Spleen (tissue), 11 donors: ENCODE measurements at regions not wholly inside any gene's neighbourhood (a gene's known extent, or its start where the extent isn't known, plus 50 kb on each side); places are given as distances from the start of the nearest gene placed in this dataset.

Experiments used
- DNase-seq: peaks from one replicate; pipeline ENCODE4 v3.0.0-alpha.2; 2020
- H3K27ac ChIP-seq, 8 donors: fragments of 200-600 bp; sonication (generic) in 7 of 8; 1 replicate in 4 of 8; 2 replicates in 4 of 8; pipeline versions ENCODE4 v1.5.0 to v1.8.0; 2016 to 2021; ENCODE audit warnings: inconsistent platforms in 4 of 8, mild to moderate bottlenecking in 4 of 8, moderate library complexity in 1 of 8
- H3K27me3 ChIP-seq, 7 donors: fragments of 200-600 bp; sonication (generic) in 6 of 7; replicated peaks in 1 of 7; 1 replicate in 4 of 7; 2 replicates in 3 of 7; pipeline versions ENCODE4 v1.5.0 to v1.8.0; 2016 to 2021; ENCODE audit warnings: inconsistent platforms in 3 of 7, mild to moderate bottlenecking in 1 of 7
- H3K36me3 ChIP-seq, 6 donors: fragments of 200-600 bp; sonication (generic) in 5 of 6; 1 replicate in 4 of 6; 2 replicates in 2 of 6; pipeline versions ENCODE4 v1.5.0 to v1.8.0; 2016 to 2021; ENCODE audit warnings: inconsistent platforms in 2 of 6
- H3K4me1 ChIP-seq, 6 donors: fragments of 200-600 bp; sonication (generic) in 5 of 6; 1 replicate in 3 of 6; 2 replicates in 3 of 6; pipeline versions ENCODE4 v1.5.0 to v1.8.0; 2016 to 2021; ENCODE audit warnings: inconsistent platforms in 3 of 6
- H3K4me3 ChIP-seq, 8 donors: fragments of 200-600 bp; sonication (generic) in 7 of 8; 1 replicate in 4 of 8; 2 replicates in 4 of 8; pipeline versions ENCODE4 v1.5.0 to v1.8.0; 2016 to 2021; ENCODE audit warnings: inconsistent platforms in 4 of 8, mild to moderate bottlenecking in 4 of 8, moderate library complexity in 2 of 8
- H3K9me3 ChIP-seq, 8 donors: fragments of 200-600 bp; sonication (generic) in 7 of 8; 1 replicate in 4 of 8; 2 replicates in 4 of 8; pipeline versions ENCODE4 v1.5.0 to v1.8.0; 2016 to 2021; ENCODE audit warnings: inconsistent platforms in 4 of 8
- CTCF ChIP-seq, 11 experiments: fragments of 200-600 bp in 7 of 11; fragments of 450-650 bp in 4 of 11; sonication (generic) in 4 of 11; IDR thresholded peaks in 8 of 11; conservative IDR thresholded peaks in 3 of 11; 1 replicate in 7 of 11; 2 replicates in 4 of 11; pipeline versions ENCODE4 v1.4.0 to v1.8.0; 2016 to 2021; ENCODE audit warnings: antibody characterized with exemption in 11 of 11, inconsistent platforms in 4 of 11, mild to moderate bottlenecking in 1 of 11
- POLR2A ChIP-seq, 3 donors: fragments of 450-650 bp; IDR thresholded peaks; one replicate each; pipeline ENCODE4 v1.5.1; 2017; ENCODE audit warnings: antibody characterized with exemption in 3 of 3, mild to moderate bottlenecking in 1 of 3
- POLR2AphosphoS5 ChIP-seq, 3 donors: sonication (generic); formaldehyde crosslinking; IDR thresholded peaks; one replicate each; pipeline ENCODE4 v1.5.1; 2017; ENCODE audit warnings: antibody characterized with exemption in 3 of 3
- WGBS, 5 donors: extraction: QIAGEN DNeasy Blood & Tissue Kit in 3 of 5; methylation state at CpG; one replicate each; pipeline versions ENCODE4 v1.1.5 to v1.1.7; 2013 to 2018; 5-methylcytosine and 5-hydroxymethylcytosine counted together
- intact Hi-C: fragments of 100-400 bp; cut with DNase I; formaldehyde crosslinking; loops from one replicate; pipeline ENCODE4 v1.15.0; 2023; ENCODE audit warnings: low total_unique reads
- donor health status: healthy with polysubstance abuse.
- donor health status: DM: no; HTN: no; CAD: no; lungs with moderate emphysema.
- donor health status: DM: no; HTN: no; CAD: no.
- donor health status: Bipolar disorder and iron deficiency.
- donor health status: healthy.
- donor health status: DM: no; HTN: no; CAD: no.
- donor health status: DM: yes; HTN: yes; CAD: no.

- TF ChIP-seq POLR2AphosphoS5 (IDR thresholded peaks at IDR 0.05) = no peak
- no peak for TF ChIP-seq POLR2A (IDR thresholded peaks at IDR 0.05)
- TF ChIP-seq CTCF (IDR thresholded peaks at IDR 0.05 in 8 of 11, conservative IDR thresholded peaks at IDR 0.05 in 3 of 11) = no peak
- peaks cover 0 to 4% (median under 1%) of the 10 kb centered on the region in 8 donors for H3K9me3 ChIP-seq
- H3K27me3 ChIP-seq = no peaks in the 10 kb centered on the region
- intact Hi-C loops = no loop called here
- DNase-seq = no peak
- H3K4me1 ChIP-seq = no peaks in the 10 kb centered on the region
- no peaks in the 10 kb centered on the region for H3K36me3 ChIP-seq
- H3K27ac ChIP-seq = no peak overlapping the region
- WGBS, 5 donors = 84 to 90% (median 87%) methylated on average over 3 of the region's 3 CpGs
- no peak overlapping the region for H3K4me3 ChIP-seq
These were observed 611.2 kb downstream of the UTRN start for GRCh38 chr6:144896289-144896688.

GRCh38 chr6:144896871-144897270 is 611.7 kb downstream of the UTRN start:
- peaks cover 0 to 9% (median 6%) of the 10 kb centered on the region in 8 donors for H3K9me3 ChIP-seq
- H3K27ac ChIP-seq = no peak overlapping the region
- TF ChIP-seq POLR2AphosphoS5 (IDR thresholded peaks at IDR 0.05) (no peak), POLR2A (IDR thresholded peaks at IDR 0.05) (no peak), CTCF (IDR thresholded peaks at IDR 0.05 in 8 of 11, conservative IDR thresholded peaks at IDR 0.05 in 3 of 11) (no peak)
- H3K4me1 ChIP-seq = no peaks in the 10 kb centered on the region
- intact Hi-C loops = no loop called here
- no peaks in the 10 kb centered on the region for H3K27me3 ChIP-seq
- no peaks in the 10 kb centered on the region for H3K36me3 ChIP-seq
- no peak for DNase-seq
- H3K4me3 ChIP-seq = no peak overlapping the region

- Histone ChIP-seq H3K27me3 (no peaks in the 10 kb centered on the region), H3K9me3 (peaks cover 0 to 16% (median 12%) of the 10 kb centered on the region in 8 donors), H3K4me3 (no peak overlapping the region), H3K27ac (no peak overlapping the region), H3K36me3 (no peaks in the 10 kb centered on the region), H3K4me1 (no peaks in the 10 kb centered on the region)
- no peak for TF ChIP-seq POLR2A (IDR thresholded peaks at IDR 0.05)
- no peak for TF ChIP-seq POLR2AphosphoS5 (IDR thresholded peaks at IDR 0.05)
- TF ChIP-seq CTCF (IDR thresholded peaks at IDR 0.05 in 8 of 11, conservative IDR thresholded peaks at IDR 0.05 in 3 of 11) = no peak
- 80 to 88% (median 81%) methylated on average over 4 of the region's 4 CpGs for WGBS, 5 donors
- intact Hi-C loops = no loop called here
- no peak for DNase-seq
These were observed 612.3 kb downstream of the UTRN start for GRCh38 chr6:144897441-144897921.

GRCh38 chr6:144898052-144898689 is 613.0 kb downstream of the UTRN start:
- no peak overlapping the region for H3K27ac ChIP-seq
- H3K27me3 ChIP-seq = no peaks in the 10 kb centered on the region
- no peak for DNase-seq
- H3K36me3 ChIP-seq = no peaks in the 10 kb centered on the region
- WGBS, 5 donors = 77 to 90% (median 82%) methylated on average over 3 of the region's 3 CpGs
- peaks cover 0 to 22% (median 19%) of the 10 kb centered on the region in 8 donors for H3K9me3 ChIP-seq
- H3K4me3 ChIP-seq = no peak overlapping the region
- intact Hi-C loops = no loop called here
- no peak for TF ChIP-seq POLR2A (IDR thresholded peaks at IDR 0.05)
- no peak for TF ChIP-seq POLR2AphosphoS5 (IDR thresholded peaks at IDR 0.05)
- no peak for TF ChIP-seq CTCF (IDR thresholded peaks at IDR 0.05 in 8 of 11, conservative IDR thresholded peaks at IDR 0.05 in 3 of 11)
- H3K4me1 ChIP-seq = no peaks in the 10 kb centered on the region
